ENCODE measurements at regions not wholly inside any gene's neighbourhood (a gene's known extent, or its start where the extent isn't known, plus 50 kb on each side); places are given as distances from the start of the nearest gene placed in this dataset.
A peak's percentile ranks its signal among the peaks of the same experiment; 100 is the strongest.

DNA sequence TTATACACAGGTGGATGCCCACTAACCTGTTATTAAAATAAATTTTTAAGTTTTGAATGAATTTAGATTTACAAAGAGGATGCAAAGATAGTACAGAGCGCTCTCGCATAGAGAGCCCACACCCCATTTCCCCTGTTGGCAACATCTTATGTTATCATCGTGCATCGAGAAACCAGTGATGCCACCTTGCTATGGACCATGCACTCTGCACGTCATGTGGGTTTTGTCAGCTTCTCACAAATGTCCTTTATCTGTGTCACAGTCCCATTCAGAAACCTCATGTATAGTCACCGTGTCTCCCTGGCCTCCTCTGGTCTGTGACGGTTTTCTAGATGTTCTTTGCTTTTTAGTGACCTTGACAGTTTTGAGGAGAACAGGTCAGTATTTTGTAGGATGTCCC is 60.0 kb downstream of the ING1 start:
- DNase-seq (ENCODE audit: low read depth), result no peak

DNA sequence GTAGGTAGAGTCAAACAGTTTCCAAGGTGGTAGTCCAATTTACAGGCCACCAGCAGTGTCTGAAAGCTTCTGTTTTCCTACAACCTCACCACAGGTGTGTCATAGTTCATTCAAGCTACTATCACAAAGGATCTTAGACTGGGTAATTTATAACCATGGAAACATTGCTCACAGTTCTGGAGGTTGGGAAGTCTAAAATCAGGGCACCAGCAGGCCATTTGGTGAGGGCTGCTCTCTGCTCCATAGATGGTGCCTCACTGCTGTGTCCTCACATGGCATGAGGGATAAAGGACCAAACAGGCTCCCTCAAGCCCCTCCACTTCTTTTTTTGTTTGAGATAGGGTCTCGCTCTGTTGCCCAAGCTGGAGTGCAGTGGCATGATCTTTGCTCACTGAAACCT is 60.6 kb downstream of the ING1 start:
- DNase-seq (ENCODE audit: low read depth), result no peak

DNA sequence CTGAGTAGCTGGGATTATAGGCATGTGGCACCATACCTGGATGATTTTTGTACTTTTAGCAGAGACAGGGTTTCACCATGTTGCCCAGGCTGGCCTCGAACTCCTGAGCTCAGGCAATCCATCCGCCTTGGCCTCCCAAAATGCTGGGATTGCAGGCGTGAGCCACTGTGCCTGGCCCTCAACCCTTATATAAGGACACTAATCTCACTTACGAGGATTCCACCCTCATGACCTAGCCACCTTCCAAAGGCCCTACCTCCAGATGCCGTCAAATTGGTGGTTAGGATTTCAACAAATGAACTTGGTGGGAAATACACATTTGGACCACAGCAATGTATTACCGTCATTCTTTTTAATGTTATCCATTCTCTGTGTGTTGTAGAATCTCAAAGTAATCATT is 61.0 kb downstream of the ING1 start:
- no peak for DNase-seq (ENCODE audit: low read depth)

DNA sequence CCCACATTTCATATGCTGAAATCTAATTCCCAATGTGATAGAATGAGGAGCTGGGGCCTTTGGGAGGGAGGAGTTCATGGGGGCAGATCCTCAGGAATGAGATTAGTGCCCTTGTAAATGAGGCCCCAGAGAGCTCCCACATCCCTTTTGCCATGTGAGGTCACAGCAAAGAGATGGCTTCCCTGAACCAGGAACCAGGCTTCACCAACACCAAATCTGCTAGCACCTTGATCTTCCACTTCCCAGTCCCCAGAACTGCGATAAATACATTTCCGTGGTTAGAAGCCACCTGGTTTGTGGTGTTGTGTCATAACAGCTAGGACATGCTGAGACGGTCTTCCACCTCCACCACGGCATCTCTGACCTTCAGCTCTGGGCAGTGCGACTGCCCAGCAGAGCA is 62.1 kb downstream of the ING1 start:
- no peak for DNase-seq (ENCODE audit: low read depth)

DNA sequence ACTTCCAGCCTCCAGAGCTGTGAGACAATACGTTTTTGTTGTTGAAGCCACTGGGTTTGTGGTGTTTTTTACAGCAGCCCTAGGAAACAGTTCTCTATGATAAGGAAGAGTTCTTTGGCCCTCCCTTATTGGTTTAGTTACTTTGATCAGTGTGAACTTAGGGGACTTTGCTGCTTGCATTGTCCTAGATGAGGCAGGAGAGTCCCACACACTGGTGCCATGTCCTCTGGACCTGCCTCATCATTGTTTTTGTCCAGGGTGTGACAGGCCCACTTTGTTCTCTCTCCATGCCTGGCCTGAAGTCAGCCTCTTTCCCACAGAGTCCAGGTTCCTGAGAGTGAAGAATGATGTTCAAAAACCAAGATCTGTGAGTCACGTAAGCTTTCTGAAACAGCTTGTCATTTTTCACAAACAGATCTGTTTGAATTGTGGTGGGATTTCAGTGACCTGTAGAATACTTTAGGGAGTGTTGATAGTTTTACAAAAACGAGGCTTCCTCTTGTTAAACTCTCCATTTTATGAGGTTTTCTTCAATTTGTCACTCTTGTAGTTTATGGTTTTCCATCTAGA is 63.8 kb downstream of the ING1 start:
- DNase-seq (ENCODE audit: low read depth), result no peak

DNA sequence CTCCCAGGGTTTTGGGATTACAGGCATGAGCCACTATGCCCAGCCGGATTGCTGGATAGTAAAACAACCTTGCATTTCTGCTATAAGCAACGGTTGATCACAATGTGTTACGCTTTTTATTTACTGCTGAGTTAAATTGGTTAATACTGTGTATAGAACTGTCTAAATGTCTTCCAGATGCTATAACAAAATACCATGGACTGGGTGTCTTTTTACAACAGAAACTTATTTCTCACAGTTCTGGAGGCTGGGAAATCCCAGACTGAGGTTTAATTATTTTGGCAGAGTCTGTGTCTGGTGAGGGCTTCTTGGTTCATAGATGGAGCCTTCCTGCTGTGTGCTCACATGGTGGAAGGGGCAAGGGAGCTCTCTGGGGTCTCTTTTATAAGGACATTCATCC is 65.5 kb downstream of the ING1 start:
- DNase-seq (ENCODE audit: low read depth), result no peak

DNA sequence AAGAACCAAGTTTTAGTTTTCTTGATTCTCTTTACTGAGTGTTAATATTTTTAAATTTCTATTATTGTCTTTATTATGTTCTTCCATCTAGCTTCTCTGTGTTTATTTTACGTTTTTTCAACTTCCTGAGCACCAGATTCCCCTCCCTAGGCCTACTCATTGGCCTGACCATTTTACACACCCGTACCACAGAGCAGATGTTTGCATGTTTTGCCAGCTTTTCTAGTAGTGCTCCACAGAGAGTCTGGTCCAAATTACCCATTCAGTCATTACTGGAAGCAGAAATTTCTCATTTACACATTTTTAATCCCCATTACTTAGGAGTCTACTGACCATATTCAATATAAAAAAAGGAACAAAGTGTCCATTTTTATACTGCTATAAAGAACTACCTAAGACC is 66.9 kb downstream of the ING1 start:
- no peak for DNase-seq (ENCODE audit: low read depth)

DNA sequence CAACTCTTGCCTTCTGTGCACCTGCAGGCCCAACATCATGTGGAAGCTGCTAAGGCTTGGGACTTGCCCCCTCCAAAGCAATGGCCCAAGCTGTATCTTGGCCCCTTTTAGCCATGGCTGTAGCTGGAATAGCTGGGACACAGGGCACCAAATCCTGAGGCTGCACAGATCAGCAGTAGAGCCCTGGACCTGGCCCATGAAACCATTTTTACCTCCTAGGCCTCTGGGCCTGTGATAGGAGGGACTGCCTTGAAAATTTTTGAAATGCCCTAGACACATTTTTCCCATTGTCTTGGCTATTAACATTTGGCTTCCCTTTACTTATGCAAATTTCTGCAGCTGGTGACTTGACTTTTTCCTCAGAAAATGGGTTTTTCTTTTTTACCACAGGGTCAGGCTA is 68.7 kb downstream of the ING1 start:
- no peak for DNase-seq (ENCODE audit: low read depth)

DNA sequence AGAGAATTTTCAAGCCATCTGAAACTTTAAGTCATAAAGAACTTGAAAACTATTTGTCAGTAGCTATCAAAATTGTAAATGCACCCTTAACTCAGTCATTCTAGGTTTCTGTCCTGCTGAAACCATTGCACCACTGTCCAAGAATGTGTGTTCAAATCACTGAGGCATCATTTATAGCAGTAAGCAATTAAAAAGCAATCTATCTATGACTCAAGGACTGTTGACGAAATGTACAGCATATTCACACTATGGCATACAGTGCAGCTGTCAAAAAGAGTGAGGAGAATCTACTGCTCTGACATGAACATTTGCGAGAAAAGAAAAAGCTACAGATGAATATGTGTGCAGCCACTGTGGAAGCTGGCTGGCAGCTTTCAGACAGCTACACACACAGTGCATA is 71.2 kb downstream of the ING1 start:
- DNase-seq (ENCODE audit: low read depth), result no peak

DNA sequence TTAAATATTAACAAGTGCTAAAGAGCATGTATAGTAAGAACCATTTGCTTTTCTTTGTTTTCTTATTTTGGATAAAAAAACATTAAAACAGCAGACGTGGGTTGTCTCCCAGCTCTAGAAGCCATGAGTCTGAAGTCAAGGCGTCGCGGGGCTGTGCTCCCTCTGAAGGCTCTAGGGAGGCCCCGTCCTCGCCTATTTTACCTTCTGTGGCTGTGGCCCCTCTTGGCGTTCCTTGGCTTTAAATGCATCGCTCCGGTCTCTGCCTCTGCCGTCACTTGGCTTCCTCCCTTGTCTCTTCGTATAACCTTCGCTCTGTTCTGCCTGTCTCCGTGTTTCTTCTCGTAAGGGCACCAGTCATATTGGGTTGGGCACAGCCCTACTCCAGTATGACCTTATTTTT is 75.3 kb downstream of the ING1 start:
- DNase-seq (ENCODE audit: low read depth), result no peak

DNA sequence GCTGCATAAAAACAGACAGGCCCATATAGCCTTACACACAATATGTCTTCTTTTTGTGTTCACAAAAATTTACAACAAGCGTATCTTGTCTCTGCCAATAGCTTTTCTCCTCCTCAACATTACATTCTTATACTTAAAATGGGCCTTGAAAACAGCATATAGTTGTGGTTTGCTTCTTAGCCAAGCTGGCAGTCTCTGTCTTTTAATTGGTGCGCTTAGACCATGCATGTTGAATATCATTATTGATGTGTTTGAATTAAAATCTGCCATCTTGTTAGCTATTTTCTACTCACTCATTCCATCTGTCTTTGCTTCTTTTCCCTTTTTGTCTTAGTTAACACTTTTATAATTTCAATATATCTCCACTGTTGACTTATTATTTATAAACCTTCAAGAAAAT is 76.4 kb downstream of the ING1 start:
- DNase-seq (ENCODE audit: low read depth), result no peak

DNA sequence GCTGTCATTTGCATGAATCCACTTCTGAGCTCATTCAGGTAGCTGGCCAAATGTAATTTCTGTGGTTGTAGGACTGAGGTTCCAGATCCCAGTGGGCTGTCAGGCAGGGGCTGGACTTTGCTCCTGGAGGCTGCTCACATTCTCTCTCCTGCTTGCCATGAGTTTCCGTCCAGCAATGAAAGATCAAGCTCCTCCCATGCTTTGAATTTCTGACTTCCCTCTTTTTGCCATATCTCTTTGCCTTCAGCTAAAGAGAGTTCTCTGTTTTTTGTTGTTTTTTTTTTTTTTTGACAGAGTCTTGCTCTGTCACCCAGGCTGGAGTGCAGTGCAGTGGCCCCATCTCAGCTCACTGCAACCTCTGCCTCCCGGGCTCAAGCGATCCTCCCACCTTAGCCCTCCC is 76.9 kb downstream of the ING1 start:
- no peak for DNase-seq (ENCODE audit: low read depth)

DNA sequence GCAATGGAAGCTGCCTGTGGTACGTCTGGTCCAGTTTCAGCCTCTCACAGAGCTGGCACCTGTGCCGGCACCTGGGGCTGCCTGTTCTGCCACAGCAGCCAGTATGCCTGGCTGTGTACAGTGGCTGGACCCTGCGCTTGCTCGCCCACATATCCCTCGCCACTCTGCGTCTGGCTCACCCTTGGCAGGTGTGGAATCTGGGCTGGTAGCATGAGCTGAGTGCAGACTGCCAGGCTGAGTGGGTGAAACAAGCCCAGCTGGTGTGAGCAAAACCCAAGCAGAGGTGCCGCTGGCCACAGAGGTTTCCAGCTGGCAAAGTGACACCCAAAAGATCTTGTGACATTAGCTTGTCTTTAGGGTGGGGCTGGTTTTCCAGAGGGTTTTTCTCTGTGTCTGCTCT is 80.7 kb downstream of the ING1 start:
- DNase-seq (ENCODE audit: low read depth), result no peak

DNA sequence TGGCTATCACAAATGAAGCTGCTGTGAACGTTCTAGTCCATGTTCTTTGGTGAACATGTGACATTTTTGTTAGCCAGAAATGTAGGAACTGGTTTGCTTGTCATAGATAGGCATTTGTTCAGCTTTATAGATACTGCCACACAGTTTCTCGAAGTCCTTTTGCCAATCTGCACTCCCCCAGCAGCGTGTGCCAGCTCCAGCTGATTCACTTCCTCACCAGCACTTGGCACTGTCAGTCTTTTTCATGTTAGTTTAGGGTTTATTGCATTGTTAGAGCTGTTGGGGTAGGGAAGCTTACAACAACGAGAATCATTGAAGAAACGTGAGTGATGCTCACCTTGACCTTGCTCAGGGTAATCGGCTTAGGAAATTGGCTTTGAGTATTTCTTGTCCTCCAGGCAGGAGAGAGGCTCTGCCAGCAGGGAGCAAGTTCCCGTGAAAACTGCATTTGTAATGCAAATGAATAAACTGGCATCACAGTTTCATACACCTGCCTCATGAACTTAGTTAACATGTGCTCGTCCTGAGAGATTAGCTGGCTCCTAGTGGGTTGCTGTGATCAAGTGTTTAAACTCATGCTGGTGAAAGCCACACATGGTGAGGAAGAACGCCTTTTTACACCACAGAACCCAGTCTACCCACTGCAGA is 83.9 kb downstream of the ING1 start:
- DNase-seq (ENCODE audit: low read depth), result no peak

DNA sequence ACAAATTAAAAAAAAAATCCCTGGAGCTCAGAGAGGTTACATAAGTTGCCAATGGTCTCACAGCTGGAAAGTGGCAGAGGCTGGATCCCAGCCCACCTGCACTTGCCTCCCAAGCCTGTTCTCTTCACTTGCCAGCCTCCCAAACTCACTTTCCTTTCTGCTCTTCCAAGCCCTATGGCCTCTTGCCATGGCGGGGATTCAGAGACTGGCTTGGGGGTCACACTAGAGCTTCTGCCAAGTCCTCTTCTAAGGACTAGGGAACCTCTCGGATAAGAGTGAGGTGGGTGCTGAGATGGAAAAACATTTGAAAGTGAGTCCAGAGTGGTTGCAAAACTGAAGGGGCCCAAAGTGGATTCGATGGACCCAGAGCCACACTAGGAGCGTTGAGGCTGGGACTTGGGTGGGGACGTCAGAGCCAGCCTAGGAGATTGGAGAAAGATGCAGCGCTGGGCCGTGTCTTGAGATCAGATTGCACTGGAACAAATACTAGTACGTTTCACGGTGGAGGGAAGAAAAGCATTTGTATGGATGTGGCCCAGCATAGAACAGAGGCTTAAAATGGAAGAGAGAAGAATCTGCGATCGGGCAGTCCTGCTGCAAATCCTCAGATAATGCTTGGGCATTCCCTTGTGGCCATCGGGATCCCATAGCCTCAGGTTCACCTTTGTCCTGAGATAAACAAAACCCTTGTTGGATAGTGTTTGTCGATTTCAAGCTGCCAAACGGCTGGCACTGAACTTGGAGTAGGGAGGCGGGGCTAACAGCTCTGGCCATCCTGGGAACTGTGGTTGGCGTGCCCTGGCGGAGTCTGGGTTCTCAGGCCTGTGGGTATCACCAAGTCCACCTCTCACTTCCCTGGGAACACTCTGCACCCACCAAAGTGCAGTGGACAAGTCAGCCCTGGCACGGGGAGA is 84.8 kb downstream of the ING1 start:
- no peak for DNase-seq (ENCODE audit: low read depth)

DNA sequence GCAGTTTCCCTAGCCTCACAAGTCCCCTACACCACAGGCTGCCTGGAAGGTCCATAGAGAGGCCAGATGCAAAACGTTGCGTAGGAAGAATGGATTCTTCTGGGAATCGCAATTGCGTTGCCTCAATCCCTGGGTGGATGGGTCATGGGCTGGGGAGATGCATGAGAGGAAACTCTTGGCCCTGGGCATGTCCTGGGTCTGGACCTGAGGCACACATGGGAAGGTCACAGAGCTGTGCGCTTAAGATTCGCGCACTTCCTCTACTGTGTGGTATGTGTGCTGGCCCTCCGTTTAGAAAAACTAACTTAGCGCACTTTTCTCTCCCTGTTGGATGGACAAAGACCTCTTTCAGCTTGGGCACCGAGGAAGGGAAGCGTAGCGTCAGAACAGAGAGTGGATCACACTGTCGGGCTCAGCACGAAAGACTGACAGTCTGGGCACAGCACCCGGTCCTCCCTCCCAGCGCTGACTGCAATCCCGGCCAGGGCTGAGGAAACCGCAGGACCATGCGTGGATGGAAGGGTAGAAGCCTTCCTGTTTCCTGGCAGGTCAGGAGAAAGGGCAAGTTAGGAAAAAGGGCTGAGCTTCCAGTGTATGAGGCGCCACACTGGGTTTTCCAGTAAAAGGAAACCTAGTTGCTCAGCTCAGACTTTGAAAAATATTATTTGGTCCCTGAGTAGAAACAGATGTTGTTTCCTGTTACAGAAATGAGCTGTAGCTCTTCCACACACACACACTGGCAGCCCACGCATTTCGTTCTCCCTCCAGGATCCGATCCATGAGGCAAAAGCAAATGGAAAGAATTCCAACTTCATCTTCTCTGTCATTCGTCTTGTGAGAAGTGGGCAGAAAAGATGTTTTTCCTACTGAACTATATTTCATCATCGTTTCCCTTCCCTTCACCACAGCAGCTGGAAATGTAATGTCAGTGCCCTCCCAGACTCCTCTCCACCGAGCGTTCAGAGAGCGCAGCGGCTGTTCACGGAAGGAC is 86.0 kb downstream of the ING1 start:
- peak; percentile 87 for DNase-seq (ENCODE audit: low read depth)

DNA sequence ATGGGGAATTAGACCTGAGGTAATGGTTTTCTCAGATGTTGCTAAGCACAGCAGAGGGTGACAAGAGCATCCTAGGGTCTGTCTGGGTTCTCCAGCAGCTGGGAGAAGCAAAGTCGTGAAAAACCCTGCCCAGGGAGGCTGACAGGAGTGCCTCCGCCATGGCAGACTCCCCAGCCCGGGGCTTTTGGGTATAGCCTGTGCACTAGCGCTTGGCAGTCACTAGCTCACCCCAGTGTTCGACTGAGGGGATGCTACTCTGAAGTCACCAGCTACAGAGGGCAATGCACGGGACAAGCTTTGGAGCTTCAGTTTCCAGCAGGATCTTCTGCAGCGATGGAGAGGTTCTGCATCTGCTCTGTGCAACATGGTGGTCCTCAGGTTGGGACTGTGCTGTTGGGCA is 87.5 kb downstream of the ING1 start:
- no peak for DNase-seq (ENCODE audit: low read depth)

DNA sequence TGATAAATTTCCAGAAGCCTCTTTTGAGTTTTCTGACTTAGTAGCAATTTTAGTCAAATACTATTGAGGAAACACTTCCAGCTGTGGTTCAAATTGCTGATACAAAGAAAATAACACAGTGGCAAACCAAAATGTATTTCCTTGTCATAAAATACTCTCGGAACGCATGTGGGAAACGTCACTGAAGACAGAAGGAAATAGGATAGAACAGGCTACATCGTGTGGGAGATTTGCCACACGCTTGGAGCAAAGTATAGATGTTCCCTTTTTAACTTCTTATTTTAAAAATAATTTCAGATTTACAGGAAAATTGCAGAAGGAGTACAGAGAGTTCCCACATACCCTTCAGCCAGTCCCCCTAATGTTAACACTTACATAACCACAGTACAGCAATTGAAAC is 88.8 kb downstream of the ING1 start:
- DNase-seq (ENCODE audit: low read depth), result no peak

DNA sequence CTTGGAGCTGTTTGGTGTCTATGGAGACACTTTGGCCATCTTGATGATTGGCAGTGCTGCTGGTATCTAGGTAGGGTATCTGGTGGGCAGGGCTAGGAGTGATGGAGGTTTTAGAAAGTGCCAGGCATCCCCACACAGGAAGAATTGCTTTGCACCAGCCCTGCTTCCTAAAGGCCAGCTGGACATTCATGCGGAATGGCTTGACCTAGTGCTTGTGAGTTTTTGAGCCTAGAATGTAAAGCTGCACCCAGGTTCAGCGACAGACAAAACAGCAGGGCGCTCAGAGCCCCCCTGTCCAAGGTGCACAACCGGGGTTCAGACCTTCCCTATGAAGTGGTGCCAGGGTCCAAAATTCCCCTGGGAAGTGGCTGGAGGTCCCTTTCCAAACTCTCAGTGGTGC is 93.1 kb downstream of the ING1 start:
- no peak for DNase-seq (ENCODE audit: low read depth)

DNA sequence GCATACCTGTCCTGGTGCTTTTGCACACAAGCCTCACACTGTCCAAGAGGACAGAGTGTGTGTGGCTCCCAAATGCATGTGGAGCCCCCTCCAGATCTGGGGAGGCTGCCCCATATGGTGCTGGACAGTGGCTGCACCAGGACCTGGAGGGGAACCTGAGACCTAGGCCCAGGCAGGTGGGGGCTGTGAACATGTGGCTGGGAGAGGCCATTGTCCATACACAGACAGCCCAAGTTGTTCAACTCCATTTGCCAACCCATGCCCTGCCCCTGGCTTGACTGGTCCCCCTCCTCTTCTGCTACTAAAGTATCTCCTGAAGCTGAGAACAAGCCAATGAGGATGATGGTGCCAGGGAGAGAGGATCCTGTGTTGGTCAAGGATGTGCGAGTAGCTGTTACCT is 94.0 kb downstream of the ING1 start:
- DNase-seq (ENCODE audit: low read depth), result no peak

DNA sequence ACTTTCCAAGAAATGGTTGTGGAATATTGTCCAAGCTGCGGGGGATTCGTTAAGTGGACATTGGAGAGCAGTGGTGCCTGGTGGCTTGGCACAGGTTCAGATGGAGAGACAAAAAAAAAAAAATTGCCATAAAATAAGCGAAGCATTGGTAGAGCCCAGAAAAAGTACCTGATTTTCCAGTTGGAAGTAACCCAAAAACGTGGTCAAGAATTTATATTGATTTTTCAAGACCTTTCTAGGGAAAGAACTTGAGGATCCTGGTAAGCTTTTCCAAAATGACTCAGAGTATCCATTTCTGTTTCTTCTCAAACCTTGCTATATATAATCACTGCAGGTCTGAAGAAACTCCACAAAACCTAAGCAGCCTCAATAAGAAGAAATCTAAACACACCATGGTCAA is 94.6 kb downstream of the ING1 start:
- no peak for DNase-seq (ENCODE audit: low read depth)

DNA sequence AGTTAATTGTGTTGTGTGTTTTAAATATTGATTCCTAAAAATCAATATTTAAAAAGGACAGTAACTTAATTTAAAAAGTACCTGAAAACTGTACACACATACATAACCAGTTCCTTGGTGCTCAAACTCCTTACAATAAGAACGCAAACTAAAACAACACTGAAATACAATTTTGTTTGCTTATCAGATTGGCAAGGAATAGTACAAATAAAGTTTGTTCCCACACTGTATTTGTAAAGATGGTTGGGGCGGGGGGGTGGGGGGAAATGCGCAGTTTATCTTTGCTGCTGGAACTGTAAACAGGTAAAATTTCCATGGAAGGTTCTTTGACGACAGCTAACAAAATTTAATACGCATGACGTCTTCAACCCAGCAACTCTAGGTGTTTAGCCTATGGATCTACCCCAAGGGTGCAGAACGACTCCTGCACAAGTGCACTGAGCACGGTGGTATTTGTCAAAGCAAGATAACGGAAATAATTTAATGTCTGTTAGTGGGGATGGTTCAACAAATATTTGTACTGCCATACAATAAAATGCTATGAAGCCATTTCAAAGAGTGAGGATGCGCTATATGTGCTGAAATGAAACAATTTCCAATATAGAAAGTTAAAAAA is 96.5 kb downstream of the ING1 start:
- no peak for DNase-seq (ENCODE audit: low read depth)
